Activated CD8-positive, alpha-beta memory T cell treated with anti-CD3 and anti-CD28 coated beads for 48 hours (primary cell): ENCODE measurements at regions not wholly inside any gene's neighbourhood (a gene's known extent, or its start where the extent isn't known, plus 50 kb on each side); places are given as distances from the start of the nearest gene placed in this dataset.
"Not testable (repeated sequence)": the region's sequence is repeated elsewhere in the genome, so short reads cannot be mapped to it uniquely, and the experiment has no call there.

ENCODE experiments used
- DNase-seq, 3 experiments: peaks; one replicate each; pipeline ENCODE4 v3.0.0-alpha.2; 2020; ENCODE audit warnings: low read depth in 2 of 3, low spot score in 2 of 3

GRCh38 chr3:102299125-102299877 is 135.5 kb upstream of the ZPLD1 start:
- DNase-seq: no peak

GRCh38 chr3:102301155-102301880 is 133.5 kb upstream of the ZPLD1 start:
- no peak for DNase-seq

GRCh38 chr3:102302020-102302419 is 132.8 kb upstream of the ZPLD1 start:
- DNase-seq: no peak

GRCh38 chr3:102304550-102304949 is 130.3 kb upstream of the ZPLD1 start:
- DNase-seq: no peak

- no peak for DNase-seq
These were observed 127.4 kb upstream of the ZPLD1 start for GRCh38 chr3:102307442-102307841.

GRCh38 chr3:102329066-102329465 is 105.7 kb upstream of the ZPLD1 start:
- DNase-seq: no peak

GRCh38 chr3:102329561-102329960 is 105.3 kb upstream of the ZPLD1 start:
- no peak for DNase-seq

- DNase-seq: no peak
These were observed 102.6 kb upstream of the ZPLD1 start for GRCh38 chr3:102332205-102332604.

GRCh38 chr3:102332934-102333333 is 101.9 kb upstream of the ZPLD1 start:
- no peak for DNase-seq

- DNase-seq: no peak
These were observed 98.7 kb upstream of the ZPLD1 start for GRCh38 chr3:102336130-102336529.

- DNase-seq: no peak
These were observed 95.1 kb upstream of the ZPLD1 start for GRCh38 chr3:102339671-102340070.

GRCh38 chr3:102346897-102347296 is 87.9 kb upstream of the ZPLD1 start:
- no peak for DNase-seq

GRCh38 chr3:102348904-102349303 is 85.9 kb upstream of the ZPLD1 start:
- DNase-seq: no peak

GRCh38 chr3:102353148-102353547 is 81.7 kb upstream of the ZPLD1 start:
- DNase-seq: no peak

- DNase-seq: no peak
These were observed 81.0 kb upstream of the ZPLD1 start for GRCh38 chr3:102353805-102354204.

GRCh38 chr3:102354818-102355515 is 79.8 kb upstream of the ZPLD1 start:
- no peak for DNase-seq

GRCh38 chr3:102356506-102356905 is 78.3 kb upstream of the ZPLD1 start:
- DNase-seq: no peak

GRCh38 chr3:102357313-102357712 is 77.5 kb upstream of the ZPLD1 start:
- DNase-seq: not testable (repeated sequence)

- DNase-seq: no peak
These were observed 74.5 kb upstream of the ZPLD1 start for GRCh38 chr3:102360183-102360860.

- no peak for DNase-seq
These were observed 73.7 kb upstream of the ZPLD1 start for GRCh38 chr3:102361101-102361500.

GRCh38 chr3:102366116-102366515 is 68.7 kb upstream of the ZPLD1 start:
- DNase-seq: not testable (repeated sequence)
